ENCODE measurements at regions not wholly inside any gene's neighbourhood (a gene's known extent, or its start where the extent isn't known, plus 50 kb on each side); places are given as distances from the start of the nearest gene placed in this dataset.

GRCh38 chrX:13469963-13470684 lies 99.3 kb upstream of the EGFL6 start:
- Histone ChIP-seq H3K4me3 (no peak overlapping the region), H3K27ac (no peak overlapping the region)
- TF ChIP-seq CTCF (IDR thresholded peaks at IDR 0.05), result no peak
- DNase-seq (ENCODE audit: low spot score), result no peak

GRCh38 chrX:13468096-13468495 lies 101.3 kb upstream of the EGFL6 start:
- no peak for DNase-seq (ENCODE audit: low spot score)
- H3K27ac ChIP-seq, result no peak overlapping the region
- H3K4me3 ChIP-seq, result no peak overlapping the region
- TF ChIP-seq CTCF (IDR thresholded peaks at IDR 0.05), result no peak

GRCh38 chrX:13467243-13467642 lies 102.2 kb upstream of the EGFL6 start:
- DNase-seq (ENCODE audit: low spot score), result no peak
- Histone ChIP-seq H3K27ac (no peak overlapping the region), H3K4me3 (no peak overlapping the region)
- TF ChIP-seq CTCF (IDR thresholded peaks at IDR 0.05), result no peak

GRCh38 chrX:13464599-13465275 lies 104.7 kb upstream of the EGFL6 start:
- DNase-seq (ENCODE audit: low spot score), result no peak
- TF ChIP-seq CTCF (IDR thresholded peaks at IDR 0.05), result no peak
- H3K27ac ChIP-seq, result no peak overlapping the region
- H3K4me3 ChIP-seq, result no peak overlapping the region

- Histone ChIP-seq H3K4me3 (no peak overlapping the region), H3K27ac (no peak overlapping the region)
- TF ChIP-seq CTCF (IDR thresholded peaks at IDR 0.05), result no peak
- no peak for DNase-seq (ENCODE audit: low spot score)
Measured at GRCh38 chrX:13463608-13464007, 105.8 kb upstream of the EGFL6 start.

GRCh38 chrX:13452283-13452682 lies 117.1 kb upstream of the EGFL6 start:
- H3K27ac ChIP-seq, result no peak overlapping the region
- H3K4me3 ChIP-seq, result no peak overlapping the region
- no peak for TF ChIP-seq CTCF (IDR thresholded peaks at IDR 0.05)
- no peak for DNase-seq (ENCODE audit: low spot score)

- TF ChIP-seq CTCF (IDR thresholded peaks at IDR 0.05), result no peak
Measured at GRCh38 chrX:13449441-13449840, 120.0 kb upstream of the EGFL6 start.

More at GRCh38 chrX:13449441-13449840, 120.0 kb upstream of the EGFL6 start:
- Histone ChIP-seq H3K27ac (no peak overlapping the region), H3K4me3 (no peak overlapping the region)
- DNase-seq (ENCODE audit: low spot score), result no peak

All from coronary artery (tissue), 2 donors.